ENCODE measurements at regions not wholly inside any gene's neighbourhood (a gene's known extent, or its start where the extent isn't known, plus 50 kb on each side); places are given as distances from the start of the nearest gene placed in this dataset.

DNA sequence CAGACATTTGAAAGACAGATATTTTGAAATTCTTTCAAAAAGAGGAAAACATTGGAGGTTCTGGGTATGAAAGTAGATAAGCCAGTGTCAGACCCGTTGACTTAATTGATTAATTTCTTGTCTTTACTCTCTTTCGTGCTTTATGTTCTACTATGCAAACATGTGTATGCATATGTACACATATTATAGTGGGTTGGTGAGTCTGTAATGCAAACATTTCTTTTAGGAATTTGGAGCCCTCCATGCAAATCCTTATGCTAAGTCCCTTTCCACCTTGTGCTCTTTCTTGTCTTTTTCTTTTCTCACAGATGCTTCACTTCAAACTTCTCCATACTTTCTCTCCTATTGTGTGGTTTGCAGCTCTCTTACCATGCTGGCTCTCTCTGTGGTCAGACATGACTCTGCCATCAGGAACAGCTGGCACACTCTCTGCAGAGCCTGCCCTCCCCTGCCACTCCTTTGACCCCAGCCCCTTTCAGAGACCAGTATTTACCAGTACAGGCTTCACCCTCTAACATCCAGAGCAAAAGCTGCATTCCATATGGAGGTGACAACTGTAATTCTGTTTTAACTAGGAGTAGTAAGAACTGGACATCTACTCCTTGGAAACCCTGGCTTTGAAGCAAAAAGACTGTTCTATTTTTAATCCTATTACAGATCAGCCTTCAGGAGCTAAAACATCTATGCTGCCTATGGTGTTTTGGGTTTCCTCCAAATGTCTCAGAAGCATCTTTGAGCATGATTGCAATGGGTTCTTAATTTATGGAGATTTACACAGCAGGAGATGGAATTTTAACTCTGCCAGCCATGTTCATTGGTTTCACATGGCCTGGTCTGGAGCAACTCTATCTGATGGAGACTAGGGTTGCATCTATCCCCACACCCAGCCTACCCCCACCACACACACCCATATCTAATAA is 386.9 kb upstream of the FAT3 start:
- TF ChIP-seq, protein P1, sequence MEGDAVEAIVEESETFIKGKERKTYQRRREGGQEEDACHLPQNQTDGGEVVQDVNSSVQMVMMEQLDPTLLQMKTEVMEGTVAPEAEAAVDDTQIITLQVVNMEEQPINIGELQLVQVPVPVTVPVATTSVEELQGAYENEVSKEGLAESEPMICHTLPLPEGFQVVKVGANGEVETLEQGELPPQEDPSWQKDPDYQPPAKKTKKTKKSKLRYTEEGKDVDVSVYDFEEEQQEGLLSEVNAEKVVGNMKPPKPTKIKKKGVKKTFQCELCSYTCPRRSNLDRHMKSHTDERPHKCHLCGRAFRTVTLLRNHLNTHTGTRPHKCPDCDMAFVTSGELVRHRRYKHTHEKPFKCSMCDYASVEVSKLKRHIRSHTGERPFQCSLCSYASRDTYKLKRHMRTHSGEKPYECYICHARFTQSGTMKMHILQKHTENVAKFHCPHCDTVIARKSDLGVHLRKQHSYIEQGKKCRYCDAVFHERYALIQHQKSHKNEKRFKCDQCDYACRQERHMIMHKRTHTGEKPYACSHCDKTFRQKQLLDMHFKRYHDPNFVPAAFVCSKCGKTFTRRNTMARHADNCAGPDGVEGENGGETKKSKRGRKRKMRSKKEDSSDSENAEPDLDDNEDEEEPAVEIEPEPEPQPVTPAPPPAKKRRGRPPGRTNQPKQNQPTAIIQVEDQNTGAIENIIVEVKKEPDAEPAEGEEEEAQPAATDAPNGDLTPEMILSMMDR (IDR thresholded peaks at IDR 0.05; ENCODE audit: low read depth, low read length, missing control alignments) = no peak
- no peak for DNase-seq (ENCODE audit: low read depth)
- no peak overlapping the region for H3K4me3 ChIP-seq (ENCODE audit: low read depth, low read length)

GRCh38 chr11:91835051-91835560 is 389.5 kb upstream of the FAT3 start:
- DNase-seq (ENCODE audit: low read depth) = no peak
- no peak overlapping the region for H3K4me3 ChIP-seq (ENCODE audit: low read depth, low read length)
- TF ChIP-seq, protein P1 (IDR thresholded peaks at IDR 0.05; ENCODE audit: low read depth, low read length, missing control alignments) = no peak

GRCh38 chr11:91828901-91829300 is 395.7 kb upstream of the FAT3 start:
- DNase-seq (ENCODE audit: low read depth) = no peak
- no peak overlapping the region for H3K4me3 ChIP-seq (ENCODE audit: low read depth, low read length)
- TF ChIP-seq, protein P1 (IDR thresholded peaks at IDR 0.05; ENCODE audit: low read depth, low read length, missing control alignments) = no peak

DNA sequence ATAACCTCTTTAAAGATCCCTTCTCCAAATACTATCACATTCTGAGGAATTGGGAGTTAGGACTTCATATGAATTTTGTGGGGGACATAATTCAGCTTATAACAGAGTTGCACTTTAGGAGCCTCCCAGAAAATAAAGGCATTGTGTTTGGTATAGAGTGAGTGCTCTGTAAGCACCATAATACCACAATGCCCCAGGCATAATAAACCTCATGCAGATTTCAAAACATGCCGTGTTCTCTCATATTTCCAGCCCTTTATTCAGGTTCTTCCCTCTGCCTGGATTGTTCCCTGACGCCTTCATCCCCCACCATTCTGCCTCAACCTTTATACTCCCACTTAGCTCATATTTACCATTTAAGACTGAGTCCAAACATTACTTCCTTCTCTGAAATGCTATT is 398.8 kb upstream of the FAT3 start:
- H3K4me3 ChIP-seq (ENCODE audit: low read depth, low read length) = no peak overlapping the region
- TF ChIP-seq, protein P1 (IDR thresholded peaks at IDR 0.05; ENCODE audit: low read depth, low read length, missing control alignments) = no peak
- no peak for DNase-seq (ENCODE audit: low read depth)

DNA sequence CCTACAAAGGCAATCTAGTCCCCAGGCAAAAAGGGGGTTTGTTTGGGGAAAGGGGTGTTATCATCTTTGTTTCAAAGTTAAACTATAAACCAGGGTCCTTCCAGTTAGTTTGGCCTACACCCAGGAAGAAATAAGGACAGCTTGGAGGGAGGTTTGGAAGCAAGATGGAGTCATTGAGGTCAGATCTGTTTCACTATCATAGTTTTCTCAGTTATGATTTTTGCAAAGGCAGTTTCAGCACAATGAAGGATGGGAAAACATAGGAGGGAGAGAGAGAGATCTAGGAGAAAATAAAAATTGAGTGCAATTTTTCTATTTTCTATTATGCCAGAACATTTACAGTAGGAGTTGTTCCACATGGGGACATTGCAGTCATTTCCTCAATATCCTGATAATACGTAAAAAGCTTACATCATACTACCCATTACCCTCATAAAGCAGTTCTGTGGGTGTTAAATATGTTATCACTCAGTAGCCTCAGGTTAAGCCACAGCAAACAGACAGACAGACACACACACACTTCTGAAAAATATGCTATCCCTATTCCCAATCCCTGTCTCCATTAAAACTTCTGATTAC is 401.3 kb upstream of the FAT3 start:
- DNase-seq (ENCODE audit: low read depth) = no peak
- no peak overlapping the region for H3K4me3 ChIP-seq (ENCODE audit: low read depth, low read length)
- TF ChIP-seq, protein P1 (IDR thresholded peaks at IDR 0.05; ENCODE audit: low read depth, low read length, missing control alignments) = no peak

DNA sequence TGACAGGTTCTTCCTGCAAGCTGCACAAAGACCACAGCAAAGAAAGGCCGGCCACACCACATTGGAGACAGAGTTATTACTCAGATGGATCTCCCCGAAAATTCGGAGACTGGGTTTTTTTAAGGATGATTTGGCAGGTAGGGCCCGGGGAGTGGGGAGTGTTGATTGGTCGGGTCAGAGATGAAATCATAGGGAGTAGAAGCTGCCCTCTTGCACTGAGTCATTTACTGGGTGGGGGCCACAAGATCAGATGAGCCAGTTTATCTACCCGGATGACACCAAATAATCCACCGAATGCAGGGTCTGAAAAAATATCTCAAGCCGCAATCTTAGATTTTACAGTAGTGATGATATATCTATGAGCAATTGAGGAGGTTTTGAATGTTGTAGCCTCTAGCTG is 401.8 kb upstream of the FAT3 start:
- H3K4me3 ChIP-seq (ENCODE audit: low read depth, low read length) = no peak overlapping the region
- TF ChIP-seq, protein P1 (IDR thresholded peaks at IDR 0.05; ENCODE audit: low read depth, low read length, missing control alignments) = no peak
- no peak for DNase-seq (ENCODE audit: low read depth)
